Keratinocyte (primary cell): ENCODE measurements at regions not wholly inside any gene's neighbourhood (a gene's known extent, or its start where the extent isn't known, plus 50 kb on each side); places are given as distances from the start of the nearest gene placed in this dataset.

Experiments
- CTCF ChIP-seq, 3 experiments: IDR thresholded peaks in 1 of 3; conservative IDR thresholded peaks in 1 of 3; optimal IDR thresholded peaks in 1 of 3; 2 replicates in 2 of 3; 3 replicates in 1 of 3; pipeline versions ENCODE3 to v1.5.1; 2011; ENCODE audit warnings: low read length in 3 of 3, mild to moderate bottlenecking in 3 of 3, moderate library complexity in 2 of 3, control low read depth in 1 of 3, inconsistent platforms in 1 of 3; ENCODE audit not compliant: insufficient read depth in 2 of 3; ENCODE audit errors: extremely low read depth in 1 of 3
- EZH2 ChIP-seq: IDR thresholded peaks from one replicate; pipeline ENCODE4 v1.6.1; 2012; ENCODE audit warnings: inconsistent platforms, mild to moderate bottlenecking, low read length, moderate library complexity

GRCh38 chr10:113977174-113977573, 66.5 kb upstream of the ADRB1 start:
- TF ChIP-seq EZH2, result no peak
- no peak for TF ChIP-seq CTCF (optimal IDR thresholded peaks at IDR 0.05 in 1 of 3, IDR thresholded peaks at IDR 0.05 in 1 of 3, conservative IDR thresholded peaks at IDR 0.05 in 1 of 3; ENCODE audit: extremely low read depth in 1 of 3, insufficient read depth in 2 of 3, low read length in 3 of 3)
